ENCODE measurements at regions not wholly inside any gene's neighbourhood (a gene's known extent, or its start where the extent isn't known, plus 50 kb on each side); places are given as distances from the start of the nearest gene placed in this dataset.

- H3K4me1 Mint-ChIP-seq = no peaks in the 10 kb centered on the region
- no peaks in the 10 kb centered on the region for H3K27me3 Mint-ChIP-seq
- H3K4me3 Mint-ChIP-seq = no peak overlapping the region
- H3K36me3 Mint-ChIP-seq (ENCODE audit: low read depth) = no peaks in the 10 kb centered on the region
- ATAC-seq = no peak
- no peaks in the 10 kb centered on the region for H3K9me3 ChIP-seq (ENCODE audit: control insufficient read depth, low read length, poor library complexity, severe bottlenecking)
- DNase-seq = no peak
- no peak overlapping the region for H3K27ac Mint-ChIP-seq
Observed at GRCh38 chrX:122566401-122566800, 617.7 kb upstream of the GRIA3 start.

DNA sequence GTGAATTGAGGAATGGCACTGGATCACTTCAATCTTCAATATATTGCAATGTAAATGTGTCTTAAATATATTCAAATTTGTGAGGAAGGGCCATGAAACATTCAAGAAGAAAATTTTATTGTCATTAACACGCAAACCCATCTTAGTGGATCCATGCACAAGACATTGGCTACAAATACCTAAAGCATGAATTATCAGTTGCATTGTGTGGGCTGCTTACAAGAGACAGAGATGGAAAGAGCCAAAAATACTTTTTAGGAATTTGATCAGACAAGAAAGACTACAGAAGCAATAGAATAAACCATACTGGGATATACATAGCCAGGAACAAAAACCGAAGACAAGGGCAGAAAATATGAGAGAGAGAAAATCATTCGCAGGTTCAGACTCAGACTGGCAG lies 616.2 kb upstream of the GRIA3 start:
- Mint-ChIP-seq H3K36me3 (ENCODE audit: low read depth) (no peaks in the 10 kb centered on the region), H3K4me3 (no peak overlapping the region), H3K4me1 (no peaks in the 10 kb centered on the region), H3K27me3 (no peaks in the 10 kb centered on the region), H3K27ac (no peak overlapping the region)
- ATAC-seq (no peak), DNase-seq (no peak)
- no peaks in the 10 kb centered on the region for H3K9me3 ChIP-seq (ENCODE audit: control insufficient read depth, low read length, poor library complexity, severe bottlenecking)

DNA sequence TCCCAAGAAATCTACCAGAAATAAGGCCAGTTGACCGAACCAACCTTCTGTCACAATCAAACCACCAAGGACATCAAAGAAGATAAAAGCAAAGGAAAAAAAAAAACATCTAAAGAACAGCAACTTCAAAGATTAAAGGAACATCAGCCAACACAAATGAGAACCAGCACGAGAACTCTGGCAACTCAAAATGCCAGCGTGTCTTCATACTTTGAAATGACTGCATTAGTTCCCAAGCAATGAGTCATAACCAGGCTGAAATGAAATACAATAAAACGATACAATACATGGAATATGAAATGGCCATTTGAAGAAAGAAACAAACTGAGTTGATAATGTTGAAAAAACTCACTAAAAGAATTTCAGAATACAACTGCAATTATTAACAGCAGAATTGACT lies 611.6 kb upstream of the GRIA3 start:
- ATAC-seq = no peak
- Mint-ChIP-seq H3K27ac (no peak overlapping the region), H3K4me3 (no peak overlapping the region), H3K36me3 (ENCODE audit: low read depth) (no peaks in the 10 kb centered on the region), H3K4me1 (no peaks in the 10 kb centered on the region), H3K27me3 (no peaks in the 10 kb centered on the region)
- H3K9me3 ChIP-seq (ENCODE audit: control insufficient read depth, low read length, poor library complexity, severe bottlenecking) = no peaks in the 10 kb centered on the region
- DNase-seq = no peak

DNA sequence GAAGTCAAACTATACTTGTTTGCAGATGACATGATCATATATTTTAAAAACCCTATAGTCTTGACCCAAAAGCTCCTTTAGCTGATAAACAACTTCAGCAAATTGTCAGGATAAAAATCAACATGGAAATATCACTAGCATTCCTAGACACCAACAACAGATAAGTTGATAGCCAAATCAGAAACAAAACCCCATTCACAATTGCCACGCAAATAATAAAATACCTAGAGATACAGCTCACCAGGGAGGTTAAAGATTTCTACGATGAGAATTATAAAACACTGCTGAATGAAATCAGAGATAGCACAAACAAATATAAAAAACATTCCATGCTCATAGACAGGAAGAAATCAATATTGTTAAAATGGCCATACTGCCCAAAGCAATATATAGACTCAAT lies 605.0 kb upstream of the GRIA3 start:
- Mint-ChIP-seq H3K4me3 (no peak overlapping the region), H3K4me1 (no peaks in the 10 kb centered on the region), H3K27ac (no peak overlapping the region), H3K27me3 (no peaks in the 10 kb centered on the region), H3K36me3 (ENCODE audit: low read depth) (no peaks in the 10 kb centered on the region)
- no peaks in the 10 kb centered on the region for H3K9me3 ChIP-seq (ENCODE audit: control insufficient read depth, low read length, poor library complexity, severe bottlenecking)
- ATAC-seq (no peak), DNase-seq (no peak)

- Mint-ChIP-seq H3K36me3 (ENCODE audit: low read depth) (no peaks in the 10 kb centered on the region), H3K4me1 (no peaks in the 10 kb centered on the region), H3K4me3 (no peak overlapping the region), H3K27ac (no peak overlapping the region), H3K27me3 (no peaks in the 10 kb centered on the region)
- DNase-seq = no peak
- no peak for ATAC-seq
- no peaks in the 10 kb centered on the region for H3K9me3 ChIP-seq (ENCODE audit: control insufficient read depth, low read length, poor library complexity, severe bottlenecking)
Observed at GRCh38 chrX:122579526-122579925, 604.6 kb upstream of the GRIA3 start.

- no peak overlapping the region for H3K4me3 Mint-ChIP-seq
- no peaks in the 10 kb centered on the region for H3K27me3 Mint-ChIP-seq
- no peaks in the 10 kb centered on the region for H3K4me1 Mint-ChIP-seq
- DNase-seq = no peak
- no peaks in the 10 kb centered on the region for H3K36me3 Mint-ChIP-seq (ENCODE audit: low read depth)
- no peaks in the 10 kb centered on the region for H3K9me3 ChIP-seq (ENCODE audit: control insufficient read depth, low read length, poor library complexity, severe bottlenecking)
- ATAC-seq = no peak
- H3K27ac Mint-ChIP-seq = no peak overlapping the region
Observed at GRCh38 chrX:122582280-122582974, 601.7 kb upstream of the GRIA3 start.

- Mint-ChIP-seq H3K4me3 (no peak overlapping the region), H3K27me3 (no peaks in the 10 kb centered on the region), H3K4me1 (no peaks in the 10 kb centered on the region), H3K27ac (no peak overlapping the region), H3K36me3 (ENCODE audit: low read depth) (no peaks in the 10 kb centered on the region)
- DNase-seq = no peak
- no peaks in the 10 kb centered on the region for H3K9me3 ChIP-seq (ENCODE audit: control insufficient read depth, low read length, poor library complexity, severe bottlenecking)
- no peak for ATAC-seq
Observed at GRCh38 chrX:122582975-122583305, 601.1 kb upstream of the GRIA3 start.

GRCh38 chrX:122583551-122583950 lies 600.5 kb upstream of the GRIA3 start:
- Mint-ChIP-seq H3K27ac (no peak overlapping the region), H3K4me3 (no peak overlapping the region), H3K27me3 (no peaks in the 10 kb centered on the region), H3K4me1 (no peaks in the 10 kb centered on the region), H3K36me3 (ENCODE audit: low read depth) (no peaks in the 10 kb centered on the region)
- H3K9me3 ChIP-seq (ENCODE audit: control insufficient read depth, low read length, poor library complexity, severe bottlenecking) = no peaks in the 10 kb centered on the region
- no peak for ATAC-seq
- DNase-seq = no peak

DNA sequence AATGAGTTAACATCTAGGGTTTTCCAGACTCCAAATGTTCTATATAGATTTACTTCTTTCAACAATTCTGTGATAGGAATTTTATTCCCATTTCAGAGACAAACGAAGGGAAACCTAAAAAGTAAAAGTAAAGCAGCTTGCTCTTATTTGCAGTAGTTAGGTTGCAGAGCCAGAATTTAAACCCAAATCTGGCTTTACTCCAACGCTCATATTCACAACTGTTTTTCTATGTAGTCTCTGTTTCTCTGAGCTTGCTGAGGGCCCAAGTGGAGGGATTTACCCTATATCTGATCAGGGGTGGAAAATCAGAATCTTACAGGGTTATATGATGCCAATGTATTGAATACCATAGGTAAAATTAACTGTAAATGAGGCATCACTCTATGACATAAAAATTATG lies 599.1 kb upstream of the GRIA3 start:
- no peak overlapping the region for H3K4me3 Mint-ChIP-seq
- no peak for DNase-seq
- no peaks in the 10 kb centered on the region for H3K27me3 Mint-ChIP-seq
- no peaks in the 10 kb centered on the region for H3K36me3 Mint-ChIP-seq (ENCODE audit: low read depth)
- no peak for ATAC-seq
- no peaks in the 10 kb centered on the region for H3K4me1 Mint-ChIP-seq
- H3K27ac Mint-ChIP-seq = no peak overlapping the region
- H3K9me3 ChIP-seq (ENCODE audit: control insufficient read depth, low read length, poor library complexity, severe bottlenecking) = no peaks in the 10 kb centered on the region

DNA sequence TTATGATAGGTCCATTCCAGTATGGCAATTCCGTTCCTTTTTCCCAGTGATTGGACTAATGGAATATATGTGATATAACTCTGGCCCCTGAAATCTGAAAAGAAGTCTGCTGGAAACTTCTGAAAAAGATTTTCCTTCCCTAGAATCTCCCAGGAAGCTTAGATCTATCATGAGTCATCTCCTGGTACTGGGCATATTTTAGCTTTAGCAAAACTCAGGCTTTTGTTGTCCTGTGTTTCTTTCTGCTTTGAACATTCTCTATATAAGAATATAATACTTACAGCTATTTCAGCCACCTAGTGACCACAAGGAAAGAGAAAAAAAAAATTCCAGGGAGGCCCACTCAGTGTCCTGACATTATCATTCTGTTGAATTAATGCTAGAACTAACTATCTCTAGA lies 597.2 kb upstream of the GRIA3 start:
- Mint-ChIP-seq H3K27ac (no peak overlapping the region), H3K4me1 (no peaks in the 10 kb centered on the region), H3K36me3 (ENCODE audit: low read depth) (no peaks in the 10 kb centered on the region), H3K4me3 (no peak overlapping the region), H3K27me3 (no peaks in the 10 kb centered on the region)
- DNase-seq (no peak), ATAC-seq (no peak)
- no peaks in the 10 kb centered on the region for H3K9me3 ChIP-seq (ENCODE audit: control insufficient read depth, low read length, poor library complexity, severe bottlenecking)

- H3K27ac Mint-ChIP-seq = no peak overlapping the region
- no peak for ATAC-seq
Observed at GRCh38 chrX:122591546-122591945, 592.5 kb upstream of the GRIA3 start.

GRCh38 chrX:122596998-122597397 lies 587.1 kb upstream of the GRIA3 start:
- ATAC-seq (no peak), DNase-seq (no peak)
- Mint-ChIP-seq H3K4me3 (no peak overlapping the region), H3K27me3 (no peaks in the 10 kb centered on the region), H3K27ac (no peak overlapping the region), H3K4me1 (no peaks in the 10 kb centered on the region), H3K36me3 (ENCODE audit: low read depth) (no peaks in the 10 kb centered on the region)
- H3K9me3 ChIP-seq (ENCODE audit: control insufficient read depth, low read length, poor library complexity, severe bottlenecking) = no peaks in the 10 kb centered on the region

More at GRCh38 chrX:122591546-122591945, 592.5 kb upstream of the GRIA3 start:
- no peaks in the 10 kb centered on the region for H3K36me3 Mint-ChIP-seq (ENCODE audit: low read depth)
- H3K27me3 Mint-ChIP-seq = no peaks in the 10 kb centered on the region
- no peaks in the 10 kb centered on the region for H3K9me3 ChIP-seq (ENCODE audit: control insufficient read depth, low read length, poor library complexity, severe bottlenecking)
- no peak overlapping the region for H3K4me3 Mint-ChIP-seq
- no peaks in the 10 kb centered on the region for H3K4me1 Mint-ChIP-seq
- no peak for DNase-seq

DNA sequence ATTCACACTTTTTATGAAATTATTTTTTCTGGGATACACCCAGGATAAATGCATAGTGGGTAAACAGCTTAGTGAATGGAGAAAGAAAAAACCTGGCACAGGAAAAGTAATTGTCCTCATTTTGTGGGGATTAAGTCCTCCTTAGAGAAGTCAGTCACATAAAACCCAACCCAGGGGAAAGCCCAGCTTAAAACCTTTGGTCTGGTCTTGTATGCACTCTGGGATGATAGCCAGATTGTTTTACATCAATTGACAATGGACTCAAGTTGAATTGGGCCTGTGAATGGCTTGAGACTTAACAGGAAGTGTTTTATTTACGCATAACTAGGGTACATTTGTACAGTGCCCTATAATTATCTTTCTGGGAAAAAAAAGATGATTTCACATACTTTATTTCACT lies 561.3 kb upstream of the GRIA3 start:
- no peak for DNase-seq
- Mint-ChIP-seq H3K4me1 (no peaks in the 10 kb centered on the region), H3K27me3 (no peaks in the 10 kb centered on the region), H3K4me3 (no peak overlapping the region), H3K27ac (no peak overlapping the region), H3K36me3 (ENCODE audit: low read depth) (no peaks in the 10 kb centered on the region)
- H3K9me3 ChIP-seq (ENCODE audit: control insufficient read depth, low read length, poor library complexity, severe bottlenecking) = no peaks in the 10 kb centered on the region
- ATAC-seq = no peak

- no peaks in the 10 kb centered on the region for H3K36me3 Mint-ChIP-seq (ENCODE audit: low read depth)
- DNase-seq (no peak), ATAC-seq (no peak)
- no peaks in the 10 kb centered on the region for H3K9me3 ChIP-seq (ENCODE audit: control insufficient read depth, low read length, poor library complexity, severe bottlenecking)
- H3K27ac Mint-ChIP-seq = no peak overlapping the region
- H3K4me3 Mint-ChIP-seq = no peak overlapping the region
- H3K27me3 Mint-ChIP-seq = no peaks in the 10 kb centered on the region
- no peaks in the 10 kb centered on the region for H3K4me1 Mint-ChIP-seq
Observed at GRCh38 chrX:122625239-122625638, 558.8 kb upstream of the GRIA3 start.

Measured in T-helper 17 cell (primary cell).